HG02623 (cell line): ENCODE measurements at regions not wholly inside any gene's neighbourhood (a gene's known extent, or its start where the extent isn't known, plus 50 kb on each side); places are given as distances from the start of the nearest gene placed in this dataset.
"Not testable (repeated sequence)": the region's sequence is repeated elsewhere in the genome, so short reads cannot be mapped to it uniquely, and the experiment has no call there.

Source experiments
- ATAC-seq: cut with Tn5 transposase; IDR thresholded peaks from one replicate; pipeline ENCODE4 v1.9.1; 2021; ENCODE audit warnings: moderate library complexity; ENCODE audit not compliant: unreplicated experiment

DNA sequence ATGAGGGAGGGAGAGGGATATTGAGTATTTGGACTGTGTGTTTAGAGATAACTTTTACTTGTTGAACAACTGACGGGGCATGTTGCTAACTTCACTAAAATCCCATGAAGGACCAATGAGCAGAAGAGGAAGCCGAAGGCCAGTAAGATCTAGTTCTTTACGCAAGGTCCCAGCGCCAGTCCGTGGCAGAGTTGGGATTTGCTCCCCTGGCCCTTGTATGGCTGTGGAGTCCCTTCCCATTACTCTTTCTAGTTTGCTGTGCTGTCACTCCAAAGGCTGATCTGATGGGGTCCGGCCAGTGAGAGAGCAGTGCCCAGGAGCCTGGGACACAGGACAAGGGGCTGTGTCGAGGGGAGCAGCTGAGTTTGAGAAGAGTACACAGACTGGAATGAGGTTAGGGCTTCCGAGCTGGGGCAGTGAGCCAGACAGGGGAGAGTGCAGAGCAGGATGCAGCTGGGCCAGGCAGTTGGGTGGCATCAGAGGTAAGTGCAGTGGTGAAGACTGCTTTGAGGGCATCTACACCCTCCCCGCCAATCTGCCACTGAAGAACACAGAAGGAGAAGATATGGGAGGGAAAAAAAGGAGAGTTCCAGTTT lies 692.9 kb upstream of the HS6ST1 start:
- no peak for ATAC-seq

- ATAC-seq = no peak
Observed at GRCh38 chr2:129014432-129014831, 695.8 kb upstream of the HS6ST1 start.

GRCh38 chr2:129015397-129016285 lies 697.0 kb upstream of the HS6ST1 start:
- no peak for ATAC-seq

- no peak for ATAC-seq
Observed at GRCh38 chr2:129016972-129017371, 698.3 kb upstream of the HS6ST1 start.

- ATAC-seq = no peak
Observed at GRCh38 chr2:129024796-129025195, 706.1 kb upstream of the HS6ST1 start.

DNA sequence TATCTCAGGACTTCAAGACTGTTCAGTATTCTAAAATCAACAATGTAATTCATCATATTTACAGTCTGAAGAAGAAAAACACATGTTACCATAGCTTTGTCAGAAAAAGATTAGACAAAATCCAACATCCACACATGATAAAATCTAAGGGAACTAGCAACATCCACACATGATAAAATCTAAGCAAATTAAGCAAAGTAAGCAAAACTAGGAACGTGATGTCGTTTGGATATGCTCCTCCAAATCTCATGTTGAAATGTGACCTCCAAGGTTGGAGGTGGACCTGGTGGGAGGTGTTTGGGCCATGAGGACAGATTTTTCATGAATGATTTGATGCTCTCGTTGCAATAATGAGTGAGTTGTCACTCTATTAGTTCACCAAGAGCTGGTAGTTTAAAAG lies 717.3 kb upstream of the HS6ST1 start:
- ATAC-seq = no peak

- not testable (repeated sequence) for ATAC-seq
Observed at GRCh38 chr2:129043677-129044076, 725.0 kb upstream of the HS6ST1 start.

GRCh38 chr2:129046475-129046874 lies 727.8 kb upstream of the HS6ST1 start:
- not testable (repeated sequence) for ATAC-seq

GRCh38 chr2:129050101-129050500 lies 731.4 kb upstream of the HS6ST1 start:
- no peak for ATAC-seq

DNA sequence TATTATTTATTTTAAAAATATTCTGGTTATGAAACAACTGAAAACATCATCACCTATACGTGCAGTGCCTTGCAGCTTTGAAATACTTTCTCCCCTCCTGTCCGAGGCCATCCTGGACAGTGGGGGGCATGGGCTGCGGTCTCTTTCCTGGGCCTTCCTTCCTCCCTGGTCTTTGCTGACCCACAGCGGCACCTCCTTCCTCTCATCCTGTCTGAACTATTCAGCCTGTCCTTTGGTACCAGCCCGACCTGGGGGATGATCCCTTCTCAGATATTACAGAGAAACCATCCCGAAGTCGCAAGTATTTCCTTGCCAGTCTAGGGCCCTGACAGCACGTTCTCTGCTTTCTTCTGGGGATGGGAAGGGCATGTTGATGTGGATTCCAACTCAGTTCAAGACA lies 736.6 kb upstream of the HS6ST1 start:
- ATAC-seq = no peak

- ATAC-seq = no peak
Observed at GRCh38 chr2:129055824-129056223, 737.2 kb upstream of the HS6ST1 start.

DNA sequence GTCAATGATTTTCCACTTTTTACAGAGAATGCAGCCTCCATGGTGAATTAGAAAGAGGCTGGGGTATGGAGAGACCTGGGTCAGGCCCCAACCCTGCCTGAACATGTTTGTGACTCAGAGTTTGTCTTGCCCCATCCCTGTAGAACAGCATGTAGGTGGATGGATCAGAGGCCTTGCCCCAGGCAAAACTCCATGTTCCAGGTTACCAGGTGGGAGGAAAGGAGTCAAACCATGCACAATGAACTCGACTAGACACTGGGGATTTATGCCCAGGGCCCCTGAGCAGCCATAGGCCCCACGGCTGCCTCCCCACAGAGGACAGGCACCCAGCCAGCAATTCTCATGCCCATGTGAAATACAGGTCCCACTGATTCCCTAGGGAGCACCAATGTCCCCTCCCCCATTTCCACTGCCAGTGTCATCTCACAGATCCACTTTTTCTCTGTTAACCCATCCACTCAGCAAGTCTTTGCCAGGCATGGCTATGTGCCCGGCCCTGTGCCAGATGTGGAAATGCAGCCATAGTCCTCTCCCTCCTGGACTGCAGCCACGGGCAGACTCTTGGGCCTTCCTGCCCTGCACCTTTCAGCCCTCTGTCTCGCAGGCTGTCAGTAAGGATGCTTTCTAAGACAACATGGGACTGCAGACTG lies 737.8 kb upstream of the HS6ST1 start:
- no peak for ATAC-seq

GRCh38 chr2:129056959-129057317 lies 738.3 kb upstream of the HS6ST1 start:
- ATAC-seq = no peak

GRCh38 chr2:129058981-129059380 lies 740.3 kb upstream of the HS6ST1 start:
- no peak for ATAC-seq

- ATAC-seq = no peak
Observed at GRCh38 chr2:129059476-129059875, 740.8 kb upstream of the HS6ST1 start.

- peak; percentile 40 for ATAC-seq
Observed at GRCh38 chr2:129061069-129061768, 742.6 kb upstream of the HS6ST1 start.

DNA sequence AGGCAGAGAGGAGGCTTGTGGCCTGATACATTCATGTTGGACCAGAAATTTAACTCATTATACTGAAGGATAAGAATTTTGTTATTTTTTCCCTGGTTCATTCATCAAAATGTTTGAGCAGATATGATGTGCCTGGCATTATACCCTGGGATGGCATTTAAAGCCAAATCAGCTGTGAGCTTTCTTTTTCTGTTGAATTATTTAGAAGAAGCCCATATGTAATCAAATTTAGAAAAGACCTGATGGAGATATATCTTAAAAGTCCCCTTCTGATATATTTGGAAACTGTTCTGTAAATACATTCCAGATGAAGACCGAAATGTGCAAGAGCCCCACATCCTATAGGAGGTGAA lies 743.1 kb upstream of the HS6ST1 start:
- no peak for ATAC-seq

GRCh38 chr2:129062146-129062912 lies 743.7 kb upstream of the HS6ST1 start:
- no peak for ATAC-seq

GRCh38 chr2:129067070-129067469 lies 748.4 kb upstream of the HS6ST1 start:
- ATAC-seq = no peak

GRCh38 chr2:129067953-129068352 lies 749.3 kb upstream of the HS6ST1 start:
- no peak for ATAC-seq

- ATAC-seq = no peak
Observed at GRCh38 chr2:129068543-129068942, 749.9 kb upstream of the HS6ST1 start.
